Breast epithelium (tissue), 4 donors: ENCODE measurements at regions not wholly inside any gene's neighbourhood (a gene's known extent, or its start where the extent isn't known, plus 50 kb on each side); places are given as distances from the start of the nearest gene placed in this dataset.

Experiments used
- DNase-seq, 2 donors: peaks; one replicate each; pipeline ENCODE4 v3.0.0-alpha.2; 2019; ENCODE audit warnings: low spot score in 2 of 2
- H3K27ac ChIP-seq, 2 donors: fragments of 200-600 bp; sonication (generic) in 1 of 2; one replicate each; pipeline ENCODE4 v1.5.1; 2016 to 2019; ENCODE audit warnings: mild to moderate bottlenecking in 1 of 2
- H3K27me3 ChIP-seq, 2 donors: fragments of 200-600 bp; sonication (generic) in 1 of 2; one replicate each; pipeline versions ENCODE4 v1.5.1 to v1.6.0; 2017 to 2019; ENCODE audit warnings: control low read depth in 1 of 2, mild to moderate bottlenecking in 1 of 2
- H3K36me3 ChIP-seq: fragments of 200-600 bp; one replicate; pipeline ENCODE4 v1.5.1; 2019
- H3K4me1 ChIP-seq, 2 donors: fragments of 200-600 bp; sonication (generic); one replicate each; pipeline ENCODE4 v1.5.1; 2016 to 2019; ENCODE audit warnings: control low read depth in 1 of 2
- H3K4me3 ChIP-seq, 3 donors: fragments of 200-600 bp; sonication (generic); 1 replicate in 2 of 3; 2 replicates in 1 of 3; pipeline ENCODE4 v1.5.1; 2016 to 2019; ENCODE audit warnings: mild to moderate bottlenecking in 3 of 3, moderate library complexity in 2 of 3
- H3K9me3 ChIP-seq, 2 donors: fragments of 200-600 bp; sonication (generic) in 1 of 2; one replicate each; pipeline ENCODE4 v1.5.1; 2016 to 2019; ENCODE audit warnings: control low read depth in 1 of 2
- CTCF ChIP-seq, 3 donors: fragments of 450-650 bp; IDR thresholded peaks; one replicate each; pipeline ENCODE4 v1.5.1; 2016 to 2017; ENCODE audit warnings: antibody characterized with exemption in 3 of 3, mild to moderate bottlenecking in 3 of 3, moderate library complexity in 3 of 3
- POLR2A ChIP-seq: fragments of 450-650 bp; IDR thresholded peaks from one replicate; pipeline ENCODE4 v1.6.1; 2016; ENCODE audit warnings: antibody characterized with exemption, mild to moderate bottlenecking, moderate library complexity
- POLR2AphosphoS5 ChIP-seq, 3 donors: sonication (generic); formaldehyde crosslinking; IDR thresholded peaks; one replicate each; pipeline ENCODE4 v1.6.1; 2017; ENCODE audit warnings: antibody characterized with exemption in 3 of 3
- intact Hi-C: fragments of 100-400 bp; cut with DNase I; formaldehyde crosslinking; loops from one replicate; pipeline ENCODE4 v1.15.1; 2023; ENCODE audit warnings: low total_unique reads

- Histone ChIP-seq H3K27me3 (no peaks in the 10 kb centered on the region), H3K4me3 (no peak overlapping the region), H3K9me3 (no peaks in the 10 kb centered on the region), H3K4me1 (no peaks in the 10 kb centered on the region), H3K27ac (no peak overlapping the region), H3K36me3 (no peaks in the 10 kb centered on the region)
- DNase-seq, result no peak
- intact Hi-C loops, result no loop called here
- no peak for TF ChIP-seq CTCF (IDR thresholded peaks at IDR 0.05)
- TF ChIP-seq POLR2A, result no peak
- TF ChIP-seq POLR2AphosphoS5 (IDR thresholded peaks at IDR 0.05), result no peak
Observed at GRCh38 chr9:99602854-99603253, 218.8 kb upstream of the NR4A3 start.

GRCh38 chr9:99605016-99605743, 216.5 kb upstream of the NR4A3 start:
- intact Hi-C loops, result no loop called here
- no peaks in the 10 kb centered on the region for H3K36me3 ChIP-seq

GRCh38 chr9:99606296-99606695, 215.4 kb upstream of the NR4A3 start:
- no peak for DNase-seq
- intact Hi-C loops, result no loop called here
- TF ChIP-seq POLR2A (no peak), CTCF (IDR thresholded peaks at IDR 0.05) (no peak), POLR2AphosphoS5 (IDR thresholded peaks at IDR 0.05) (no peak)

More at GRCh38 chr9:99605016-99605743, 216.5 kb upstream of the NR4A3 start:
- no peak for DNase-seq
- no peaks in the 10 kb centered on the region for H3K4me1 ChIP-seq
- H3K27ac ChIP-seq, result no peak overlapping the region
- TF ChIP-seq POLR2A (no peak), POLR2AphosphoS5 (IDR thresholded peaks at IDR 0.05) (no peak), CTCF (IDR thresholded peaks at IDR 0.05) (no peak)
- no peak overlapping the region for H3K4me3 ChIP-seq
- no peaks in the 10 kb centered on the region for H3K27me3 ChIP-seq
- no peaks in the 10 kb centered on the region for H3K9me3 ChIP-seq

GRCh38 chr9:99606957-99607356, 214.7 kb upstream of the NR4A3 start:
- DNase-seq, result no peak
- Histone ChIP-seq H3K4me1 (no peaks in the 10 kb centered on the region), H3K27me3 (no peaks in the 10 kb centered on the region), H3K4me3 (no peak overlapping the region), H3K36me3 (no peaks in the 10 kb centered on the region), H3K9me3 (no peaks in the 10 kb centered on the region), H3K27ac (no peak overlapping the region)
- intact Hi-C loops, result no loop called here
- TF ChIP-seq POLR2AphosphoS5 (IDR thresholded peaks at IDR 0.05), result no peak

More at GRCh38 chr9:99606296-99606695, 215.4 kb upstream of the NR4A3 start:
- no peak overlapping the region for H3K4me3 ChIP-seq
- H3K4me1 ChIP-seq, result no peaks in the 10 kb centered on the region
- H3K27ac ChIP-seq, result no peak overlapping the region
- no peaks in the 10 kb centered on the region for H3K27me3 ChIP-seq
- H3K36me3 ChIP-seq, result no peaks in the 10 kb centered on the region
- H3K9me3 ChIP-seq, result no peaks in the 10 kb centered on the region

- H3K27me3 ChIP-seq, result no peaks in the 10 kb centered on the region
- no peak for DNase-seq
- no peaks in the 10 kb centered on the region for H3K4me1 ChIP-seq
- intact Hi-C loops, result no loop called here
- H3K4me3 ChIP-seq, result no peak overlapping the region
- H3K9me3 ChIP-seq, result no peaks in the 10 kb centered on the region
- no peak for TF ChIP-seq POLR2AphosphoS5 (IDR thresholded peaks at IDR 0.05)
- no peak for TF ChIP-seq CTCF (IDR thresholded peaks at IDR 0.05)
- no peak for TF ChIP-seq POLR2A
- no peak overlapping the region for H3K27ac ChIP-seq
- no peaks in the 10 kb centered on the region for H3K36me3 ChIP-seq
Observed at GRCh38 chr9:99607842-99608448, 213.7 kb upstream of the NR4A3 start.
